ENCODE measurements at regions not wholly inside any gene's neighbourhood (a gene's known extent, or its start where the extent isn't known, plus 50 kb on each side); places are given as distances from the start of the nearest gene placed in this dataset.

DNA sequence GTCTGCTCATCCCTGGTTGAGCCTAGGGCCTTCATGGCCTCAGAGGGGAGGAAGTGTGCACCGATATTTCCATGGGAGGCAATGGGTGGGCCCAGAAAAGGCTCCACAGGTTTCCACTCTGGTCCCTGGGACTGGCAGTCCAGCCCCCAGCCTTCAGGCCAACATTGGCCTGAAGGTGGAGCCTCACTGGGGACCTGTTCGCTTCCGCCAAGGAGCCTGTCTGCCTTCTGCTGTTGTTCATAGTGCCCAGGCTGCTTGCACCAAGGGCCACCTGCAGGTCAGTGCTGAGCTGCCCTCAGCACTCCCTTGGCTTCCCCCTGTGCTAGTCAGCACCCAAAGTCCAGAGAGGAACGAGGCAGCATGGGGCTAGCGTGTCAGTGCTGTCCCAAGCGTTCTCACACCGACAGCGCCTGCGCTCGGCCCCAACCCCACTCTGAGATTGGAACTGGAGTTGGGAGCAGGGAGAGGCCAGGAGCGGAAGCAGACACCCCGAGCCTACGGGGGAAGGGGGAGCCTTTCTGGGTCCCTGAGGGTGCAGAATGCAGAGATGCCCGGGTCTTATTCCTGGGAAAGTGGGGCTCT, 720.7 kb downstream of the PCDH18 start:
- H3K27me3 Mint-ChIP-seq, result no peaks in the 10 kb centered on the region
- H3K9me3 Mint-ChIP-seq, result peaks cover 6% of the 10 kb centered on the region
- no peak for ATAC-seq (replicated peaks; ENCODE audit: extremely low read depth, poor library complexity, severe bottlenecking)

DNA sequence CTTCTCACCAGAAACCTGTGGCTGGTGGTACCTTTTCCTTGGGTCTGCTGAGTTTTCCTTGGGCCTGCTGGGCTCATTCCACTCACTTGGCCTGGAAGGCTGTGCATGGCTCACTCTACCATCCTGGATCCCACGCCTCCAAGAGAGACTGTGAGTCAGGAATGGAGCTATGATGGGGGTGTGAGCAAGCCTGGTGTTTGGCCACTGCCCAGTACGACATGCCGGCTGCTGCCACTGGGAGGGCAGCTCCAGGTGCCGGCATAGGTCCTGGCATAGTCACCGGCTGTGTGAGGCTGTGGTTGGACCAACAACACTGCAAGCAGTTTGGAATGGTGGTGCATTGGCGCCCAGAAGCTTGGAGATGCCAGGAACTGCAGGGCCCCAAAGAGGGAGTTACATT, 721.7 kb downstream of the PCDH18 start:
- DNase-seq (ENCODE audit: low spot score in 2 of 2), result no peak
- ATAC-seq (replicated peaks; ENCODE audit: extremely low read depth, poor library complexity, severe bottlenecking), result no peak
- Mint-ChIP-seq H3K9me3 (peaks cover 6% of the 10 kb centered on the region), H3K4me1 (no peaks in the 10 kb centered on the region), H3K4me3 (no peak overlapping the region), H3K36me3 (ENCODE audit: insufficient read depth) (no peaks in the 10 kb centered on the region), H3K27me3 (no peaks in the 10 kb centered on the region), H3K27ac (ENCODE audit: low read depth) (no peak overlapping the region)

More for the DNA sequence above, 720.7 kb downstream of the PCDH18 start:
- Mint-ChIP-seq H3K27ac (ENCODE audit: low read depth) (no peak overlapping the region), H3K4me1 (no peaks in the 10 kb centered on the region), H3K4me3 (no peak overlapping the region), H3K36me3 (ENCODE audit: insufficient read depth) (no peaks in the 10 kb centered on the region)
- DNase-seq (ENCODE audit: low spot score in 2 of 2), result no peak

- Mint-ChIP-seq H3K27ac (ENCODE audit: low read depth) (no peak overlapping the region), H3K4me3 (no peak overlapping the region), H3K36me3 (ENCODE audit: insufficient read depth) (no peaks in the 10 kb centered on the region), H3K9me3 (peaks cover 6% of the 10 kb centered on the region), H3K27me3 (no peaks in the 10 kb centered on the region), H3K4me1 (no peaks in the 10 kb centered on the region)
- ATAC-seq (replicated peaks; ENCODE audit: extremely low read depth, poor library complexity, severe bottlenecking) (no peak), DNase-seq (ENCODE audit: low spot score in 2 of 2) (no peak)
These were observed 725.5 kb downstream of the PCDH18 start for GRCh38 chr4:136806844-136807243.

- Mint-ChIP-seq H3K27me3 (no peaks in the 10 kb centered on the region), H3K4me1 (no peaks in the 10 kb centered on the region), H3K9me3 (peaks cover 6% of the 10 kb centered on the region), H3K36me3 (ENCODE audit: insufficient read depth) (no peaks in the 10 kb centered on the region), H3K27ac (ENCODE audit: low read depth) (no peak overlapping the region), H3K4me3 (no peak overlapping the region)
- ATAC-seq (replicated peaks; ENCODE audit: extremely low read depth, poor library complexity, severe bottlenecking), result no peak
- DNase-seq (ENCODE audit: low spot score in 2 of 2), result no peak
These were observed 726.7 kb downstream of the PCDH18 start for GRCh38 chr4:136805617-136806016.

GRCh38 chr4:136803433-136803832, 728.9 kb downstream of the PCDH18 start:
- no peak for ATAC-seq (replicated peaks; ENCODE audit: extremely low read depth, poor library complexity, severe bottlenecking)

GRCh38 chr4:136800248-136800647, 732.0 kb downstream of the PCDH18 start:
- Mint-ChIP-seq H3K4me1 (no peaks in the 10 kb centered on the region), H3K27me3 (no peaks in the 10 kb centered on the region), H3K27ac (ENCODE audit: low read depth) (no peak overlapping the region), H3K4me3 (no peak overlapping the region), H3K36me3 (ENCODE audit: insufficient read depth) (peaks cover 2% of the 10 kb centered on the region), H3K9me3 (no peaks in the 10 kb centered on the region)
- DNase-seq (ENCODE audit: low spot score in 2 of 2), result no peak
- no peak for ATAC-seq (replicated peaks; ENCODE audit: extremely low read depth, poor library complexity, severe bottlenecking)

More at GRCh38 chr4:136803433-136803832, 728.9 kb downstream of the PCDH18 start:
- no peak for DNase-seq (ENCODE audit: low spot score in 2 of 2)
- Mint-ChIP-seq H3K36me3 (ENCODE audit: insufficient read depth) (peaks cover 2% of the 10 kb centered on the region), H3K4me3 (no peak overlapping the region), H3K27me3 (no peaks in the 10 kb centered on the region), H3K9me3 (peaks cover 2% of the 10 kb centered on the region), H3K27ac (ENCODE audit: low read depth) (no peak overlapping the region), H3K4me1 (no peaks in the 10 kb centered on the region)

DNA sequence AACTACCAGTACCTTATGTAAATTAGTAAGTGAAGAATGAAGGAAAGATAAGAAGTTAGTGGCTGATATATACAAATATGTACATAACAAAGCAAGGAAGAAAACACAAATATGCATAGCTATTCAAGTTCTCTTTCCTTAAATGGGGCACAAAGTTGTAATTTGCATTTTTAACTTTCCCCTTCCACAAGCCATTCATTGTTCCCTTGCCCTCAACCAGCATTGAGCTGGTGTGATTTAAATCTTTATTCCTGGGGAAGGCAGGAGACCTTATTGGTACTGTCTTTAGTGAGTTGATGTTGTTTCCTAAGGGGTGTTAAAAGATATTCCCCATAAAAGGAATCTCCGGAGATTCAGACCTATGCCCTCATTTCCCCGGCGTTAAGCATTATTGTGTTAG, 735.3 kb downstream of the PCDH18 start:
- ATAC-seq (replicated peaks; ENCODE audit: extremely low read depth, poor library complexity, severe bottlenecking) (no peak), DNase-seq (ENCODE audit: low spot score in 2 of 2) (no peak)
- H3K36me3 Mint-ChIP-seq (ENCODE audit: insufficient read depth), result peaks cover 2% of the 10 kb centered on the region
- H3K27me3 Mint-ChIP-seq, result no peaks in the 10 kb centered on the region
- H3K4me3 Mint-ChIP-seq, result no peak overlapping the region
- no peak overlapping the region for H3K27ac Mint-ChIP-seq (ENCODE audit: low read depth)
- H3K4me1 Mint-ChIP-seq, result no peaks in the 10 kb centered on the region
- no peaks in the 10 kb centered on the region for H3K9me3 Mint-ChIP-seq

DNA sequence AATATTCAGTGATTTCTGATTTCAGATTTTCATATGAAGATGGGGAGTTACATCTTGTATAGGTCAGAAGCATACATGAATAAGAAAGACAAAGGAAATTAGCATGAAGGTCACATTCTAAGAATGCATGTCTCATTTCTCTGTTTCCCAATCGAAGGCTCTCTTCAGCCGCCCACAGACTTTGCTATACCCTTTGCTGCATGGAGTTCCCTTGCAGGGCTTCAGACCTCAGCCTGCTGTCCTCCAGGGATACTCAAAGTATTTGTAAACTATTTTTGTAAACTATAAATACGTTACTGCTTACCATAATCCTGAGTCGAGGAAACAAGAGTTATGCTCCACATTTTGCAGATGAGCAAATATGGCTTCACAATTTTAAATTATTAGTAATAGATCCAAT, 738.4 kb downstream of the PCDH18 start:
- no peak overlapping the region for H3K4me3 Mint-ChIP-seq
- H3K36me3 Mint-ChIP-seq (ENCODE audit: insufficient read depth), result no peaks in the 10 kb centered on the region
- DNase-seq (ENCODE audit: low spot score in 2 of 2), result no peak
- H3K27ac Mint-ChIP-seq (ENCODE audit: low read depth), result no peak overlapping the region
- ATAC-seq (replicated peaks; ENCODE audit: extremely low read depth, poor library complexity, severe bottlenecking), result no peak
- H3K9me3 Mint-ChIP-seq, result no peaks in the 10 kb centered on the region
- H3K4me1 Mint-ChIP-seq, result no peaks in the 10 kb centered on the region
- H3K27me3 Mint-ChIP-seq, result no peaks in the 10 kb centered on the region

DNA sequence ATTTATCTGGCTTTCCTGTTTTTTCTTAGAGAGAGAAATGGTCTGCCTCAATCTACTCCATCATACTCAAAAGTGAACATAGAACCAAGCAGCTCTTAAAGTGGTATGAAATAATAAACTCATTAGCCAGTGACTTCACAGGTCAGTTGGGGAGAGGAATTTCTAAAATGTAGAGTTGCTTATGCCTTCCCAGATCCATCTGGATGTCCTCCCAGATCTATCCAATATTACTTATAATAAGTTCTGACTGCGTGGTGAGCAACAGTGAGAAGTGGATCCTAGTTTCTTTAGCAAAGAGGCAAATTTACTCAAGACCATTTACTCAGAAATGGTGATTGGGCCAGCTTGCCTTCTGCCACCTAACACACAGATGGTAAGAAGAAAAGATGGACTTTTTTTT, 748.0 kb downstream of the PCDH18 start:
- no peaks in the 10 kb centered on the region for H3K9me3 Mint-ChIP-seq
- H3K36me3 Mint-ChIP-seq (ENCODE audit: insufficient read depth), result no peaks in the 10 kb centered on the region
- no peak overlapping the region for H3K27ac Mint-ChIP-seq (ENCODE audit: low read depth)
- H3K4me1 Mint-ChIP-seq, result no peaks in the 10 kb centered on the region
- H3K4me3 Mint-ChIP-seq, result no peak overlapping the region
- H3K27me3 Mint-ChIP-seq, result no peaks in the 10 kb centered on the region
- ATAC-seq (replicated peaks; ENCODE audit: extremely low read depth, poor library complexity, severe bottlenecking) (no peak), DNase-seq (ENCODE audit: low spot score in 2 of 2) (no peak)

DNA sequence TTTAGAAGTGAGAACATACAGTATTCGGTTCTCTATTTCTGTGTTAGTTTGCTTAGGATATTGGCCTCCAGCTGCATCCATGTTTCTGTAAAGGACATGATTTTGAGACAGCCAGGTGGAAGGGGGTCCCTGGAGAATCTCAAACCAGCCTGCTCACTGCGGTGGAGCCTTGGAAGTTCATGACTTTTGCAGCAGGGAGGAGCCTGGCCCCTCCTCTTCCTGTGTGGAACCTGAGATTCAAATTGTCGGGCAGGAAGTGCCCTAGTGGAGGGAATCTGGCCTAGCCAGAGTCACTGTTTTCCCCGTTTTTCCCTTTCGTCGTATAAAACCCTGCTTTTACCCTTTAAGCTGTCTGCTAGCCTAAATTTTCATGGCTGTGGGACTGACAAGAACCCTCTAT, 762.6 kb downstream of the PCDH18 start:
- H3K27ac Mint-ChIP-seq (ENCODE audit: low read depth), result no peak overlapping the region
- ATAC-seq (replicated peaks; ENCODE audit: extremely low read depth, poor library complexity, severe bottlenecking), result no peak
- no peak for DNase-seq (ENCODE audit: low spot score in 2 of 2)
- no peaks in the 10 kb centered on the region for H3K9me3 Mint-ChIP-seq
- no peaks in the 10 kb centered on the region for H3K27me3 Mint-ChIP-seq
- H3K4me1 Mint-ChIP-seq, result no peaks in the 10 kb centered on the region
- no peak overlapping the region for H3K4me3 Mint-ChIP-seq
- no peaks in the 10 kb centered on the region for H3K36me3 Mint-ChIP-seq (ENCODE audit: insufficient read depth)

- H3K9me3 Mint-ChIP-seq, result no peaks in the 10 kb centered on the region
- no peak for ATAC-seq (replicated peaks; ENCODE audit: extremely low read depth, poor library complexity, severe bottlenecking)
- no peak for DNase-seq (ENCODE audit: low spot score in 2 of 2)
- no peaks in the 10 kb centered on the region for H3K27me3 Mint-ChIP-seq
- no peak overlapping the region for H3K4me3 Mint-ChIP-seq
- H3K36me3 Mint-ChIP-seq (ENCODE audit: insufficient read depth), result no peaks in the 10 kb centered on the region
- no peak overlapping the region for H3K27ac Mint-ChIP-seq (ENCODE audit: low read depth)
- H3K4me1 Mint-ChIP-seq, result no peaks in the 10 kb centered on the region
These were observed 763.4 kb downstream of the PCDH18 start for GRCh38 chr4:136768925-136769275.

- H3K4me3 Mint-ChIP-seq, result no peak overlapping the region
- no peak overlapping the region for H3K27ac Mint-ChIP-seq (ENCODE audit: low read depth)
- no peaks in the 10 kb centered on the region for H3K36me3 Mint-ChIP-seq (ENCODE audit: insufficient read depth)
- no peaks in the 10 kb centered on the region for H3K27me3 Mint-ChIP-seq
- H3K4me1 Mint-ChIP-seq, result no peaks in the 10 kb centered on the region
- no peaks in the 10 kb centered on the region for H3K9me3 Mint-ChIP-seq
- no peak for ATAC-seq (replicated peaks; ENCODE audit: extremely low read depth, poor library complexity, severe bottlenecking)
- DNase-seq (ENCODE audit: low spot score in 2 of 2), result no peak
These were observed 763.9 kb downstream of the PCDH18 start for GRCh38 chr4:136768213-136768924.

- ATAC-seq (replicated peaks; ENCODE audit: extremely low read depth, poor library complexity, severe bottlenecking), result no peak
- H3K36me3 Mint-ChIP-seq (ENCODE audit: insufficient read depth), result no peaks in the 10 kb centered on the region
- no peak overlapping the region for H3K27ac Mint-ChIP-seq (ENCODE audit: low read depth)
- H3K4me1 Mint-ChIP-seq, result no peaks in the 10 kb centered on the region
- DNase-seq (ENCODE audit: low spot score in 2 of 2), result no peak
- H3K9me3 Mint-ChIP-seq, result no peaks in the 10 kb centered on the region
- no peaks in the 10 kb centered on the region for H3K27me3 Mint-ChIP-seq
- H3K4me3 Mint-ChIP-seq, result no peak overlapping the region
These were observed 768.4 kb downstream of the PCDH18 start for GRCh38 chr4:136763919-136764318.

Measured in central memory CD8-positive, alpha-beta T cell (primary cell).